ENCODE measurements at regions not wholly inside any gene's neighbourhood (a gene's known extent, or its start where the extent isn't known, plus 50 kb on each side); places are given as distances from the start of the nearest gene placed in this dataset.

DNA sequence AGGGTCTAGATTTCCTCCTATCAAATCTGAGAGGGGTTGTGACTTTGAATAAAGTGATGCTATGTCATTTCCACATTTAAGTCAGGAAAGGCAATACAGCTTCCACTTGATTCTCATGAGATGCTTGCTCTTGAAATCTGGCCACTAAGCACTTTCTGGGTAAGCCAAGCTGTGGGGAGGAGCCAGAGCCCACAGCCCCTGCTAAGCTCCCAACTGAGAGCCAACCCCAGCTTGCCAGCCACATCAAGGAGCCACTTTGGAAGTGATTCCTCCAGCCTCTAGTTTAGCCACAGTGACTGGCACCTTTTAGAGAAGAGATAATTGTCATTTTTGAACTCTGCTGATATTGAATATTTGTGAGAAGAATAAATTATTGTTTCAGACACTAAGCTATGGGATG, 1441.5 kb upstream of the IGFBP7 start:
- peak; percentile 57 for DNase-seq

DNA sequence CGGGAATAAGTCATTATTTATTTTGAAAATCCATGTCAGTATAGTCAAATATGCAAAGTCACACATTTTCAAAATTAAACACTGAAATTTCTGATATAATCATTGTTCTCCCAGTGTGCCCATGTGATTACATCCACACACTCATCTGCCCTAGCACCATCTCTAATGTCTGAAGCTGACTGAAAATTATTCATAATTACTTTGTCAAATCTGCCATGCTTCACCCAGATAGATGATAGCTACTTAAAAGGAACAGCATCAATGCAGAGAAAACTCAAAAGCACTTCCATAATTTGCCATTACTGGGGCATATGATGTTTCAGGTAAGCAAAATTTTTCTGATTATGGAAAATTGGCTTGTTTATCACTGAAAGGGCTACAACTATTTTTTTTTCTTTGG, 1433.3 kb upstream of the IGFBP7 start:
- DNase-seq: no peak

DNA sequence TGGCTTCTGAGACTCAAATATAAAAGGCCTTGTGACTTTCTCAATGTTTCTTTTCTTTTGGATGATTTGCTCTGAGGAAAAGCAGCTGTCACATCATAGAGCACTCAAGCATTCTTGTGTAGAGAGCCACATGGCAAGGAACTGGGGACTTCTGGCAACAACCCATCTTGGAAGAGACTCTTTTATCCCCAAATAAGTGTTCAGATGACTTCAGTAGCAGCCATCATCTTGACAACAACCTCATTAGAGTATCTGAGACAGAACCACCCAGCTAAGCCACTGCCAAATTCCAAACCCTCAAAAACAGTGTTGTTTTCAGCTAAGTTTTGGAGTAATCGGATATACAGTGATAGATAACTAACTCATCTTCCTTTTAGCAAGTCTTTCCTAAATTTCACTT, 1431.7 kb upstream of the IGFBP7 start:
- no peak for DNase-seq

DNA sequence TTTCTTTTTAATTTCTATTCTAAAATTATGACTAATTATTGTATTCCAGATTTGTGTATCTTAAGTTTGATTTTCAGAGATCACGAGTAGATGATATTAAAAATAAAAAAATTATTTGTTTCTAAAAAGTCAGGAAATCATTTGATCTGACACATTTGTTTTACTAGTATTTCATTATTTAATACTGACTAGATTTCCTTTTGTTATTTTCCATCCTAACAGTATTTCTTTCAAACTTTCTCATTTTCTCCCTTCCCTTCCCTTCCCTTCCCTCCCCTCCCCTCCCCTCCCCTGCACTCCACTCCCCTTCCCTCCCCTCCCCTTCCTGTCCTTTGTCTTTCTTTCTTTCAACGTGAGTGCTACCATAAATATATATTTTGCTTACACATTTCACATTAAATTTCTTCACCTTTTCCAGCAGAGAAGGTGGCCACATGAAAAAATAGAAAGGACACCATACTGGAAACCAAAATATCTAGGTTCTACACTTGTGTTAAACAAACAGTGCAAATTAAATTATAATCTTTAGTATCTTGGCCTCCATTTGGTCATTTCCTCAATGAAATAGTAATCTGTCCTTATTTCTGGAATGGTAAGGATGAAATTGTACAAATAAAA, 1412.7 kb upstream of the IGFBP7 start:
- no peak for DNase-seq

GRCh38 chr4:58515226-58515625, 1405.0 kb upstream of the IGFBP7 start:
- DNase-seq: no peak

DNA sequence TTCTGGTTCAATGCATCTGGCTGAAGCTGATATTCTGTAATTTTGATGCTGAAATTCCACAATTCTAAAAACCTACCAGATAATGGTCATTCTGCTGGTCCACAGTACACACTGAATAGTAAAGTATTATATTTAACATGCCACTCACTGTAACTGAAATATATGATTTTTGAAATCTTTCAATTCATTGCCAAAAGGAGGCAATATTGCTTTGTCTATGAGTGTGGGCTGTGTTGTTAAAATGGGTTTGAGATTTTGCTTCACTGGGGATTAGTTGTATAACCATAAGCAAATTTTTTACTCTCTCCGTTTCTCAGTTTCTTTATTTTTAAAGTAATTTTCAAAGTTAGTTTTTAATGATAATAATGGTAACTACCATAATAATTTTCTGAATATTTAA, 1404.1 kb upstream of the IGFBP7 start:
- no peak for DNase-seq

- no peak for DNase-seq
Observed at GRCh38 chr4:58510652-58511051, 1400.5 kb upstream of the IGFBP7 start.

GRCh38 chr4:58507079-58507478, 1396.9 kb upstream of the IGFBP7 start:
- DNase-seq: peak; percentile 54

DNA sequence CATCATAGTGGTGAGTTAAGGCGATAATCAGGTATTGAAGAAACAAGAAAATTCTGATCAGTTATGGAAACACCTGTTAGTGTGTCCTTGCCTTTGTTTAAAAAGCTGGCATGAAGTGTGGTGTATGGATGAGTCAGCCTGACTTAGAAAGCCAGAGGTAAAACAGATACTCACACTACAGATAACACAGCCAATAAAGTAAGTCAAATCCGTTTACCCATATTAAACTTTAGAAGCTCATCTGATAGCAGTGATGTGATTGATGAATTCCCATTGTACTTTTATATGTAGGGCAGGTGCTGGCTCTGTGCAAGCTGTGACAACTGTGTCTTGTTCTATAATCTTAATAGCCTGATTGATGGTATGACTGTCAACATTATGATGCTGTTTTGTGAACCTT, 1392.7 kb upstream of the IGFBP7 start:
- no peak for DNase-seq

GRCh38 chr4:58499182-58499581, 1389.0 kb upstream of the IGFBP7 start:
- no peak for DNase-seq

GRCh38 chr4:58491620-58492019, 1381.4 kb upstream of the IGFBP7 start:
- DNase-seq: no peak

DNA sequence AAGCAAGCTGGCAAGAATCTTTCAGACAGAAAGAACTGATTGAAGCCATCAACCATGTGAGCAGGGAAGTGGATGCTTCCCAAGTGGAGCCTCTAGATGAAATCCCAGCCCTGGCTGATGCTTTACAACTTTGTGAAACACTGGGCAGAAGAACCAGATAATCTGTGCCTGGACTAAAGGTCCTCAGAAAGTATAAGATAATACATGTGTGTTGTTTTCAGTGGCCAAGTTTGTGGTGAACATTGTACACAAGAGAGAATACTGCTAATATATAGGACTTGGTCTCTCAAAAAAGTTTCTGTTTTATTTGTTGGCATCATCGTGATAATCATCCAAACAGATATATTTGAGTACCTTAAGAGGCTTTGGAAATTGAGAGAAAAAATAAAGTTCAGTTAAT, 1367.8 kb upstream of the IGFBP7 start:
- DNase-seq: no peak

DNA sequence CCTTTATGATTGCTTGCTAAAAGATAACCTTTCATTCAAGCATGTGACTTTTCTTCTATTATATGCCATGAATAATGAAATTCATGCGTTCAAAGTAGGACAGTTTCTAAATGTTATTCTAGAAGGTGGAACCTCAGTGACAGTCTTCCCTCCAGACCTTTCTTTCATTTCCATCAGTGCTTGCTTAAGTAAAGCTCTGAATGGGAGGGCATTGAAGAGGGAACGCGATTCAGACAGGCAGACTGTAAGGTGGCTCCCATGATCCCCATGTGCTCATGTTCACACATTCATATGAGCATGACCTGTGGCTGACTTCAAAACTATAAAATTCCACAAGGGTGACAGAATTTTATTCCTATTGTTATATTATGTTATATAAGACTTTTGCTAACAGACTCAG, 1367.3 kb upstream of the IGFBP7 start:
- no peak for DNase-seq

DNA sequence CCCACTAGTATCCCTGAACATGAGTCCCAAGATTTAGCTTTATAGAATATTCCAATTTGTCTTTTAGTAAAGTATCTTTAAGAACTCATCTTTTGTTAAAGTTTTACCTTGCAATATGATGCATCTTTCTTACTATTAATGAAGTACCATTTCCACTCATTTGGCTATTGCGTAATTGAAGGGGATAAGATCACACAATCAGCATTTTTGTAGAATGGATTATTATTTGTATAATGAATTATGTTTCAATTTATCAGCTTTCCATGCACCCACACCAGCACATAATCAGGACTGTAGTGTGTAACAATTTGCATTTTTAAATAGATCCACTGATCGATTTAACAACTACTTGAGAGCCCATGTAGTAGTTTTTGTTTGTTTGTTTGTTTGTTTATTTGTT, 1364.9 kb upstream of the IGFBP7 start:
- no peak for DNase-seq

GRCh38 chr4:58465031-58465430, 1354.8 kb upstream of the IGFBP7 start:
- no peak for DNase-seq

GRCh38 chr4:58456727-58457384, 1346.7 kb upstream of the IGFBP7 start:
- no peak for DNase-seq

DNA sequence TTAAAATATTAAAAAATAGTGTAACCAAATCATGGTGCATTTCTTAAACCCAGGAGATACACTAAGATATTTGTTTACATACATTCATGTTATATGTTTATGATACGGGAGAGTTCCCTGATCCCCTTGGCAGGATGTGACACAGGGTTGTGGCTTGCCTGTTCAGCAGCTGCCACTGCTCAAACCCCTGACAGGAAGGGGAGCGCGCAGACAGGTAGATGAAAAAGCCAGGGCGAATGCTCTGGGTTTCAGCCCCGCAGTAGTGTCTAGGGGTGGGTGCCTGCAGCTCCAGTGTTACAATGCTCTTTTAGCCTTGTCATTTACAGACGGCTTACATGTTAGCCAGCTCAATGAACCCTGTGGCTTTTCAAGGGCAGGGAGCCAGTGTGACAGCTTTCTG, 1343.8 kb upstream of the IGFBP7 start:
- DNase-seq: no peak

GRCh38 chr4:58451707-58452106, 1341.5 kb upstream of the IGFBP7 start:
- DNase-seq: no peak

DNA sequence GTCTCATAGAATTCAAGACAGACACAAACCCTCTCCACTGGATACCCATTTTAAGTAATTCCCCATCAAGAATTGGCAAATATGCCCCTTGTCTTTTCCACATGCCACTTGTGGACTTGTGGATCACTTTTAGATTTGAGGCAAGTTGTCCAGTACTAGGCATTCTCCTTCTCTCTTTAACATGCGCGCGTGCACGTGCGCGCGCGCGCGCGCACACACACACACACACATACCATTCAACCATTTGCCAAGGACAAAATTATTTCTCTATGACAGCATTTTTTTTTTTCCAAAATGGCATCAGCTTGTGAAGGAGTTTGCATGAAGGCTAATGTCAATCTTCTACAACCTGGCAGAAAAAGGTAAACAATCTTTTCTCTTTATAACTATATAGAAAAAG, 1325.7 kb upstream of the IGFBP7 start:
- no peak for DNase-seq

GRCh38 chr4:58413849-58414248, 1303.7 kb upstream of the IGFBP7 start:
- no peak for DNase-seq

- no peak for DNase-seq
Observed at GRCh38 chr4:58411904-58412303, 1301.7 kb upstream of the IGFBP7 start.

- no peak for DNase-seq
Observed at GRCh38 chr4:58406762-58407161, 1296.6 kb upstream of the IGFBP7 start.

- DNase-seq: no peak
Observed at GRCh38 chr4:58368221-58368620, 1258.0 kb upstream of the IGFBP7 start.

GRCh38 chr4:58360354-58361133, 1250.4 kb upstream of the IGFBP7 start:
- no peak for DNase-seq
